ENCODE measurements at regions not wholly inside any gene's neighbourhood (a gene's known extent, or its start where the extent isn't known, plus 50 kb on each side); places are given as distances from the start of the nearest gene placed in this dataset.

DNA sequence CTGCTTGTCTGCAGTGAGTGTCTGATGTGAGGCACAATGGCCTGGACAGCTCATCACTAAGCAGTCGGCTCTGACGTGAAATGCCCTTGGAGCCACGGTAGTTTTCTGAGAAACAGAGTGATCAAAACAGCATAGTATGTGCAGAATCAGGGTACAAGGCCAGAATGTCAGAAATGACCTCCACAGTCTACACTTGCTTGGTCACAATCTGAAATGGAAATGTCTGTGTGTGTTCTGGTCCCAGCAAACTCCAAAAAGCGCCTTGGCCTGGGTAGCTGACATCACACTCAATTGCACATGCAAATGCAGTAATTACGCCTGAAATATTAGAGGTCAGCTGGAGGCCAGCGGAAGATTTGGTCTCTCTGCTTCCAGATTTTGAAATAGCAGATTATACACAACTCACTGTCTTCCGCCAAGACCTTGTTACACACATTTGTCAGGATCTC, 95.4 kb downstream of the CTAGE1 start:
- DNase-seq (ENCODE audit: low spot score) = no peak
- Mint-ChIP-seq H3K27me3 (ENCODE audit: low read depth) (no peaks in the 10 kb centered on the region), H3K4me3 (ENCODE audit: unreplicated experiment) (no peak overlapping the region), H3K9me3 (ENCODE audit: low read depth) (no peaks in the 10 kb centered on the region), H3K36me3 (ENCODE audit: low read depth) (no peaks in the 10 kb centered on the region), H3K4me1 (ENCODE audit: low read depth) (peaks cover 8% of the 10 kb centered on the region), H3K27ac (ENCODE audit: unreplicated experiment) (no peak overlapping the region)
- TF ChIP-seq, protein P1, sequence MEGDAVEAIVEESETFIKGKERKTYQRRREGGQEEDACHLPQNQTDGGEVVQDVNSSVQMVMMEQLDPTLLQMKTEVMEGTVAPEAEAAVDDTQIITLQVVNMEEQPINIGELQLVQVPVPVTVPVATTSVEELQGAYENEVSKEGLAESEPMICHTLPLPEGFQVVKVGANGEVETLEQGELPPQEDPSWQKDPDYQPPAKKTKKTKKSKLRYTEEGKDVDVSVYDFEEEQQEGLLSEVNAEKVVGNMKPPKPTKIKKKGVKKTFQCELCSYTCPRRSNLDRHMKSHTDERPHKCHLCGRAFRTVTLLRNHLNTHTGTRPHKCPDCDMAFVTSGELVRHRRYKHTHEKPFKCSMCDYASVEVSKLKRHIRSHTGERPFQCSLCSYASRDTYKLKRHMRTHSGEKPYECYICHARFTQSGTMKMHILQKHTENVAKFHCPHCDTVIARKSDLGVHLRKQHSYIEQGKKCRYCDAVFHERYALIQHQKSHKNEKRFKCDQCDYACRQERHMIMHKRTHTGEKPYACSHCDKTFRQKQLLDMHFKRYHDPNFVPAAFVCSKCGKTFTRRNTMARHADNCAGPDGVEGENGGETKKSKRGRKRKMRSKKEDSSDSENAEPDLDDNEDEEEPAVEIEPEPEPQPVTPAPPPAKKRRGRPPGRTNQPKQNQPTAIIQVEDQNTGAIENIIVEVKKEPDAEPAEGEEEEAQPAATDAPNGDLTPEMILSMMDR (IDR thresholded peaks at IDR 0.05) = no peak

DNA sequence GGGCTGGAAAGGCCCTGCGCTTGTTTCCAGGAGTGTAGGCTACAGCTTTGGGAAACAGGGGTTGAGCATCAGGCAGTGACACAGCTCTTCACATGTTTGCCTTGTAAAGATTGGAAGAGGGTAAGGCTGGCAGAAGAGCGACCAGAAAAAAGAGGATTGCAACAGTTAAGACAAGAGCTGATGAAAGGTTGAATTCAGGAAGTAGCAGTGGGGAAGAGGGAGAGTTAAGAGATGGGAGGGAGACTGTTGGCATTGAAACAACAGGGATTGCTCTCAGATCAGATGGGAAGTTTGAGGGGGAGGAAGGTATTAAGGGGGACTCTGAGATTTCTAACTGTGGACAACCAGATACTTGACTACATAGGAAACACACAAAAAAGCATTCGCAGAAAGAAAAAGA, 96.9 kb downstream of the CTAGE1 start:
- Mint-ChIP-seq H3K36me3 (ENCODE audit: low read depth) (no peaks in the 10 kb centered on the region), H3K4me3 (ENCODE audit: unreplicated experiment) (no peak overlapping the region), H3K27me3 (ENCODE audit: low read depth) (peaks cover 4% of the 10 kb centered on the region), H3K27ac (ENCODE audit: unreplicated experiment) (no peak overlapping the region), H3K9me3 (ENCODE audit: low read depth) (no peaks in the 10 kb centered on the region), H3K4me1 (ENCODE audit: low read depth) (peaks cover 8% of the 10 kb centered on the region)
- TF ChIP-seq, protein P1 (IDR thresholded peaks at IDR 0.05) = no peak
- no peak for DNase-seq (ENCODE audit: low spot score)

DNA sequence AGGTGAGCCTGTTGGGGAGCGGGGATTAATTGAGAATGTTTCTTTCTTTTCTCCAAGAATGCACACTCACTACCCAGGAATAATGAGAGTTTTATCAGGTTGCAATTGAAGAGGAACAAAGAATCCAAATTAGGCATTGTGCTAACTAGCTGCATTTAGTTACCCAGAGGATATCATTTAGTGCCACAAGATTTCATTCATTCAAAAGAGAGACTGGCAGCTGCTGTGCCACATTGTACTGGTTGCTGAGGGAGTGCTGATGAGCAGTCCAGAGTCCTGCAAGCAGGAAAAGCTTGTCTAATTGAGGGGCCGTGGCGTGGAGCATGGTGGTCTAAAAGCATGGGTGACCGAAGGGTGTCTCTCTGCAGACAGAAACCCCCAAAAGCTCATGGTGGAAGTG, 97.6 kb downstream of the CTAGE1 start:
- no peaks in the 10 kb centered on the region for H3K9me3 Mint-ChIP-seq (ENCODE audit: low read depth)
- no peaks in the 10 kb centered on the region for H3K36me3 Mint-ChIP-seq (ENCODE audit: low read depth)
- H3K4me1 Mint-ChIP-seq (ENCODE audit: low read depth) = peaks cover 8% of the 10 kb centered on the region
- DNase-seq (ENCODE audit: low spot score) = no peak
- peaks cover 4% of the 10 kb centered on the region for H3K27me3 Mint-ChIP-seq (ENCODE audit: low read depth)
- TF ChIP-seq, protein P1 (IDR thresholded peaks at IDR 0.05) = no peak
- H3K27ac Mint-ChIP-seq (ENCODE audit: unreplicated experiment) = no peak overlapping the region
- H3K4me3 Mint-ChIP-seq (ENCODE audit: unreplicated experiment) = no peak overlapping the region

DNA sequence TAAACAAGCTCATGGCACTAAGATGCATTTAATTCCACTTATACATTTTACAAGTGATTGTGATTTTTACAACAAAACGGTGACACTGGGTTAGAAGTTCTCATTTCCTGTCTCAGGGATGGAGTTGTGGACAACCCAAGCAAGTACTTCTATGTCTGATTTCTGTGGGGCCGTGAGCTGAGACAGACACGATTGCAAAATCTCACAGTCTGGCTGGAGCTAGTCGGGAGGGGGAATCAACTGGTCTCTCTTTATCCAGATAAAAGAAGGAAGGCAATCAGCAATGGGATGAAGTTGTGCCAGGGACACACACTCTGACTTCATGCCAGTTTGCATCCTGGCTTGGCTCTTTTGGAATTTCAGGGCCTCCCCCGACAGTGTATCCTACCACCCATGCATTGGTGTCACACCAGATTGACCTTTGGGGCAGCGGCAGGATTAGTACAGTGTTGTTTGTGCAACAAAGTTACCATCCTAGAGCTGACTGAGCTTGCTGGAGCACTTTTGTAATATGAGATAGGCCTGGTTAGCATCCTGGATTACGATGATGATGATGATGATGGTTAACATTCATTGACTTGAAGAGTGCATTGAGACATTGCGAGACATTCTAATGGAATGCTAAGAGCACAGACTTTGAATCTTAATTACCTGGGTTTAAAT, 98.8 kb downstream of the CTAGE1 start:
- TF ChIP-seq, protein P1 (IDR thresholded peaks at IDR 0.05) = no peak
- H3K9me3 Mint-ChIP-seq (ENCODE audit: low read depth) = no peaks in the 10 kb centered on the region
- no peak overlapping the region for H3K27ac Mint-ChIP-seq (ENCODE audit: unreplicated experiment)
- DNase-seq (ENCODE audit: low spot score) = no peak
- H3K27me3 Mint-ChIP-seq (ENCODE audit: low read depth) = peaks cover 4% of the 10 kb centered on the region
- H3K36me3 Mint-ChIP-seq (ENCODE audit: low read depth) = no peaks in the 10 kb centered on the region
- peaks cover 9% of the 10 kb centered on the region for H3K4me1 Mint-ChIP-seq (ENCODE audit: low read depth)
- no peak overlapping the region for H3K4me3 Mint-ChIP-seq (ENCODE audit: unreplicated experiment)

DNA sequence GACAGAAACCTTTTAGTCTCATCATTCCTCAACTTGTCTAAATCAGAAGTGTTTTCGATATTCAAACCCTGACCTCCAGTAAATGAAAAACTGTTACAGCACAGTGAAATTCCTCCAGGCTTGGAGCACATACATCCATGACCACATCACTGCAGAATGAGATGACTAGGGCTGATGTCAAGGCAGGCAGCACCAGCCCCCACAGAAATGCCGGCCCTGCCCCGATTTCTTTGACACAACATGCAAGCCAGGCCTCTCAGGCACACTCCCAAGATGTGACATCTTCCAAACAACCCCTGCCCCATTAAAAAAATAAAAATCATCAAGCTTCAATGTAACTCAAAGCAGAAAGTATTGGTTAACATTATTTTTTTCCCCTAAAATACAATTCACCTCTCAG, 103.3 kb downstream of the CTAGE1 start:
- Mint-ChIP-seq H3K36me3 (ENCODE audit: low read depth) (no peaks in the 10 kb centered on the region), H3K27me3 (ENCODE audit: low read depth) (peaks cover 4% of the 10 kb centered on the region), H3K27ac (ENCODE audit: unreplicated experiment) (peak overlapping the region; percentile 85), H3K4me3 (ENCODE audit: unreplicated experiment) (no peak overlapping the region), H3K4me1 (ENCODE audit: low read depth) (peaks cover 20% of the 10 kb centered on the region), H3K9me3 (ENCODE audit: low read depth) (no peaks in the 10 kb centered on the region)
- no peak for DNase-seq (ENCODE audit: low spot score)
- TF ChIP-seq, protein P1 (IDR thresholded peaks at IDR 0.05) = no peak
